ENCODE measurements at regions not wholly inside any gene's neighbourhood (a gene's known extent, or its start where the extent isn't known, plus 50 kb on each side); places are given as distances from the start of the nearest gene placed in this dataset.

DNA sequence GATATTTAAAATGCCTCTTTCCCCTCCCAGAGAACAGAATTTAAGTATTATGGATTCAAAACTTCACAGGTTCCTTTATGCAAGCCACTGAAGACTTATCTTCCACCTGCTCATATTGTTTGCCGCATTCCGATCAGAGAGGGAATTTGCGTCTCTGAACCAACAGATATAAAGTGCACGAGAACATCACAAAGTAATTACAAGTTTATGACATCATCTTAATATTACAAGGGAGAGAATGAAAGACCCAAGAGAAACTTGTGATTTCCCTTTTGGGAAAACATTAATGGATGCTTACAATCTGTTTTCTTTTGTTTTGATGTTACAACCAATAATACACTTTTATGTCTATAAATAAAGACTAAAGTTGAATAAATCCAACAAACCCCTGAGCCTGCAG lies 631.0 kb downstream of the BCL11A start:
- ChIA-PET CTCF (no interaction called here), POLR2A (no interaction called here)
- Mint-ChIP-seq H3K27me3 (ENCODE audit: low read depth) (no peaks in the 10 kb centered on the region), H3K9me3 (ENCODE audit: insufficient read depth) (no peaks in the 10 kb centered on the region), H3K4me1 (ENCODE audit: low read depth) (peaks cover 21% of the 10 kb centered on the region), H3K36me3 (ENCODE audit: low read depth) (no peaks in the 10 kb centered on the region), H3K4me3 (no peak overlapping the region), H3K27ac (no peak overlapping the region)
- DNase-seq: no peak
- no peak for ATAC-seq

DNA sequence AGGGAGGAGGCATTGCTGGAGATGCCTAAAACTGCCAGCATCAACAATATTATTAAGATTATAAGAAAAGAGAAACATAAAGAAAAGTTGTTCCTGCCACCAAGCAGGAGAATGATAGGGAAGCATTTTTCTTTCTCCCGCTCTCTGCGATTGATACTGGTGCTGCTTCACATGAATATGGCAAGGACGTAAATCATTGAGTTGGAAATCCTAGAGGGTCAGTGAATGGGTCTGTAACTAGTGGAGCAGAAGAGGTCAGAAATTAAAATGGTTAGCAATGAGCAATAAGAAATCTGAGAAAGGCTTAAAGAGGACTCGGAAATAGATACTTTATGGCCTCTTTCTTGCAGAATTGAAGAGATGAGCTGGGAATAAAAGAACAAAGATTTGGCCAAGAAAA lies 631.7 kb downstream of the BCL11A start:
- Mint-ChIP-seq H3K4me3 (no peak overlapping the region), H3K4me1 (ENCODE audit: low read depth) (peaks cover 21% of the 10 kb centered on the region), H3K27ac (no peak overlapping the region), H3K27me3 (ENCODE audit: low read depth) (no peaks in the 10 kb centered on the region), H3K9me3 (ENCODE audit: insufficient read depth) (no peaks in the 10 kb centered on the region), H3K36me3 (ENCODE audit: low read depth) (no peaks in the 10 kb centered on the region)
- ChIA-PET POLR2A (no interaction called here), CTCF (no interaction called here)
- no peak for DNase-seq
- no peak for ATAC-seq

DNA sequence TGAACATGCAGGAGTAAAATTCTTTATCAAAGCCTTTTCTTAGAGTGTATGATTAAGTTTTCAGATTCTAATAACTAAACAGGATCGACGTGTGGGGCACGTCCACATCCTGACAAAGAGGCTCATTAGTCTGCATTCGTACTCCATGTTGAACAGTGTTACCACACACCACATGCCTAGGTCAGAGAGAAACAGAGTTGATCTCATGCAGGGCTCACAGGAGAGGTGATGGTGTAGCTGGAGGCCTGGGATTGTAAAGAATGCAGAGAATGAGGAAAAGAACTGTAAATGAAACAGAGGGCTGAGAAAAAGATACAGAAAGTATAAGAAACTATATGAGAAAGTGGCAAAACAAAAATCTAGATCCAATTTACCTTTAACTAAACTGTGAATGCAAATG lies 632.5 kb downstream of the BCL11A start:
- Mint-ChIP-seq H3K36me3 (ENCODE audit: low read depth) (no peaks in the 10 kb centered on the region), H3K4me1 (ENCODE audit: low read depth) (peaks cover 21% of the 10 kb centered on the region), H3K27ac (no peak overlapping the region), H3K4me3 (no peak overlapping the region), H3K9me3 (ENCODE audit: insufficient read depth) (no peaks in the 10 kb centered on the region), H3K27me3 (ENCODE audit: low read depth) (no peaks in the 10 kb centered on the region)
- DNase-seq (no peak), ATAC-seq (no peak)
- ChIA-PET CTCF (no interaction called here), POLR2A (no interaction called here)

DNA sequence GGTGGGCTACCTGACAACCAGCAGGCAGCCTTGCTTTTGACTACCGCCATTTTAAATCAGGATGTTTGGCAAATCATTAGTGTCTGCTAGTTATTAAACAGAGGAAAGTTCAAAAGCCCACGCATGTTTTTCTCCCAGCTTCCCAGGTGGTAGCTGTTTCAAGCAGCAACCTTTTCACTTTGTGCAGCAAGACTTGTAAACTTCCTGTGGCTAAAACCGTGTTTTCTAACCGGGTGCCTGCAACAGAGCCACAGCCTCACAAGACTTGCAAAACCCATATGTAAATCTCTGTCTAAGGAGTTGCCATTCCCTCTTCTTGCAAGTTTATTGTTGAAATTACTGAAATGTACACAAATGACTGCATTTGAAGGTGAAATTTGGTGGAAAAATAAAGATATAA lies 633.1 kb downstream of the BCL11A start:
- POLR2A ChIA-PET: no interaction called here
- Mint-ChIP-seq H3K4me3 (no peak overlapping the region), H3K27me3 (ENCODE audit: low read depth) (no peaks in the 10 kb centered on the region), H3K9me3 (ENCODE audit: insufficient read depth) (no peaks in the 10 kb centered on the region), H3K4me1 (ENCODE audit: low read depth) (peaks cover 21% of the 10 kb centered on the region), H3K27ac (no peak overlapping the region), H3K36me3 (ENCODE audit: low read depth) (no peaks in the 10 kb centered on the region)
- DNase-seq (no peak), ATAC-seq (no peak)
- CTCF ChIA-PET: no interaction called here

DNA sequence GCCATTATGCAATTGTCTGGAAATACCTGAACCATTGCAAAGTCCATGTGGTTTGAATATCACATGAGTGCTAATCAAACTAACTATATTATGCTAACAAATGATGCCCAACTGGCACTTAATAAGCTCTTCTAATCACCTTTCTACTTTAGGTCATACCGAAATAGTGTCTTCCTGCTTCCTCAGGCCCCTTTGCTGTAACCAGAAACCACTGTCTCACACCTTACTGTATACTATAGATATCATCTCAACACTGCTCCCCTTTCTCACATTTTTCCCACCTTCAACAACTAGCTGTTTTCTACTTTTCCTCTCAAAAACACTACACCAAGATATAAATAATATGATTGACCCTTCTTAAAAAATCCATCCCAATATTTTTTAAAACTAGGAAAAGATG lies 633.9 kb downstream of the BCL11A start:
- Mint-ChIP-seq H3K36me3 (ENCODE audit: low read depth) (no peaks in the 10 kb centered on the region), H3K9me3 (ENCODE audit: insufficient read depth) (no peaks in the 10 kb centered on the region), H3K4me3 (no peak overlapping the region), H3K27ac (no peak overlapping the region), H3K27me3 (ENCODE audit: low read depth) (no peaks in the 10 kb centered on the region), H3K4me1 (ENCODE audit: low read depth) (peaks cover 21% of the 10 kb centered on the region)
- DNase-seq (no peak), ATAC-seq (no peak)
- ChIA-PET CTCF (no interaction called here), POLR2A (no interaction called here)

DNA sequence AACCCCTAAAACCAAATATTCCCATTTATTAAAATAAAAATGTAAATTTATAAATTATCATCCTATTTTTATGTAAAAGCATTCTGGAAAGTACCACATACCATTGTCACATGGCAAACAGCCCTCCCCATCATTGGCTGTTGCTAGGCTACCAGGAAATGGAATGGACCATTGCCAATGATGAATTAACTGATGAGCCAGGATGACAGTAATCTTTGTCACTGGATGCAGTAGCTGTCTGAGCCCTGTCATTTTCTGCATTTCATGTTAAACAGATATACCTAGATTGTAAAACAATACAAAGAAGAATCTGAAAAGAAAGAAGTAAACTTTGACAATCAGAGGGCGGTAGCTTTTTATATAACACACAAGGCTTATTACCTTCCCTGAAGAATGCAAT lies 641.4 kb downstream of the BCL11A start:
- Mint-ChIP-seq H3K27ac (no peak overlapping the region), H3K4me3 (no peak overlapping the region), H3K9me3 (ENCODE audit: insufficient read depth) (no peaks in the 10 kb centered on the region), H3K27me3 (ENCODE audit: low read depth) (no peaks in the 10 kb centered on the region), H3K36me3 (ENCODE audit: low read depth) (no peaks in the 10 kb centered on the region), H3K4me1 (ENCODE audit: low read depth) (peaks cover 11% of the 10 kb centered on the region)
- ChIA-PET POLR2A (no interaction called here), CTCF (interaction anchor here (1.4 kb wide), 1 partner anchor 24 kb away, joined by 3 read pairs; no protein-coding TSS in a partner anchor)
- DNase-seq: no peak
- ATAC-seq: no peak

DNA sequence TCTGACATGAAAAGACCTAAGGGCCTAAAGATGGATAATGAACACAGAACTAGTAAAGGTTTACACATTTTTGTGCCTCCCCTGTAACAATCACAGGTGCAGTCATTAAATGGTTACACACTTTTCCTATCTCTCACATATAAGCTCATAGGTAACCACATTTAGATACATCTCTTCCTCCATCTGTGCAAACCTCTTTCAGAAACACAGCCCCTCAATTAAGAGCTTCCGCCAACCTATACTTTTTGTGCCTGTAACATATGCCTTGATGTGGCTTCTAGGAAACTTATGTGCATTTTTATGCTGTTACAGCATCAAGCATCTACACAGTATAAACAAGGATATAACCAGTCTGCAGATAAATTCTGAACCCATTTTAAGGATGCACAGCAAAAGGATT lies 643.3 kb downstream of the BCL11A start:
- no peaks in the 10 kb centered on the region for H3K36me3 Mint-ChIP-seq (ENCODE audit: low read depth)
- CTCF ChIA-PET: interaction anchor here (1.3 kb wide), 1 partner anchor 22 kb away, joined by 3 read pairs; no protein-coding TSS in a partner anchor
- no peak overlapping the region for H3K4me3 Mint-ChIP-seq
- ATAC-seq: no peak
- H3K27me3 Mint-ChIP-seq (ENCODE audit: low read depth): no peaks in the 10 kb centered on the region
- no peaks in the 10 kb centered on the region for H3K9me3 Mint-ChIP-seq (ENCODE audit: insufficient read depth)
- POLR2A ChIA-PET: no interaction called here
- DNase-seq: no peak
- H3K4me1 Mint-ChIP-seq (ENCODE audit: low read depth): peaks cover 11% of the 10 kb centered on the region
- no peak overlapping the region for H3K27ac Mint-ChIP-seq

DNA sequence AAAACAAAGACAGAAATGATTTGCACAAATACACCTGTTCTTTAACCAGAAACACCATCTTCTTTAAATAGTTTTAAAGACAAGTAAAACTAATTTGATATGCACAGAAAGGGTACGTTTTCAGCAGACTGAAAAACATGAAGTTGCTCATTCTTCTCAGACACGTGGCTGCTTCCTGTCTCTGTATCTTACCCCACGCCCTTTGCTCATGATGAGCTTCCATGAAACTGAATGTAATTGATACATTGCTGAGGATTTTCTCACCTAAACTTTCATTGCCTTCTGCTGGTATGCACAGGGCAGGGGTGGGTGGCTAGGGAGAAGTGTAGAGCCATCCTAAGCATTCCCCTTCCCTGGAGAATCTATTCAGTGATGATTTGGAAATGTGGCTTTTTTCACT lies 644.3 kb downstream of the BCL11A start:
- no peak overlapping the region for H3K4me3 Mint-ChIP-seq
- H3K27me3 Mint-ChIP-seq (ENCODE audit: low read depth): no peaks in the 10 kb centered on the region
- ChIA-PET POLR2A (no interaction called here), CTCF (interaction anchor here (1.0 to 1.3 kb wide), 2 partner anchors 21 to 672 kb away, joined by 3 read pairs; no protein-coding TSS in a partner anchor)
- H3K9me3 Mint-ChIP-seq (ENCODE audit: insufficient read depth): no peaks in the 10 kb centered on the region
- no peak overlapping the region for H3K27ac Mint-ChIP-seq
- H3K36me3 Mint-ChIP-seq (ENCODE audit: low read depth): no peaks in the 10 kb centered on the region
- H3K4me1 Mint-ChIP-seq (ENCODE audit: low read depth): peaks cover 11% of the 10 kb centered on the region
- DNase-seq (no peak), ATAC-seq (no peak)

DNA sequence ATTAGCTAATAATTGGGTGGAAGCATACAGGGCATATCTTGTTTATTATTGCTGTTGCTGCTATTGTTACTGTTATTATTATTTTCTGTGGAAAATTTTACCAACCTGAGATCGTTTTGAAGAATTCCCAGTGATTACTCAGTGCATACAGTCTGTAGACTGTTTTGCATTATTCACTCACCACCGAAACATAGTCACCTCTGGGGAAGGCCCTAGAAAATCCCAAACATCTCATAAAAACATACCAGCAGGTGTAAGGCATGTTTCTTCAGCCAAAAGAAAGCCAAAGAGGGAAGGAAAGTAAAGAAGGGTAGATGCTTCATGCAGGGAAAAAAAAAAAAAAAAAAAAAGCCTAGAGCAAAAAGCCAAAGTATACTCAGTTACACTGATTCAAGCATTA lies 647.7 kb downstream of the BCL11A start:
- Mint-ChIP-seq H3K9me3 (ENCODE audit: insufficient read depth) (no peaks in the 10 kb centered on the region), H3K36me3 (ENCODE audit: low read depth) (no peaks in the 10 kb centered on the region), H3K4me1 (ENCODE audit: low read depth) (peaks cover 11% of the 10 kb centered on the region), H3K27me3 (ENCODE audit: low read depth) (no peaks in the 10 kb centered on the region), H3K27ac (no peak overlapping the region), H3K4me3 (no peak overlapping the region)
- no peak for DNase-seq
- ATAC-seq: no peak
- ChIA-PET CTCF (no interaction called here), POLR2A (no interaction called here)

DNA sequence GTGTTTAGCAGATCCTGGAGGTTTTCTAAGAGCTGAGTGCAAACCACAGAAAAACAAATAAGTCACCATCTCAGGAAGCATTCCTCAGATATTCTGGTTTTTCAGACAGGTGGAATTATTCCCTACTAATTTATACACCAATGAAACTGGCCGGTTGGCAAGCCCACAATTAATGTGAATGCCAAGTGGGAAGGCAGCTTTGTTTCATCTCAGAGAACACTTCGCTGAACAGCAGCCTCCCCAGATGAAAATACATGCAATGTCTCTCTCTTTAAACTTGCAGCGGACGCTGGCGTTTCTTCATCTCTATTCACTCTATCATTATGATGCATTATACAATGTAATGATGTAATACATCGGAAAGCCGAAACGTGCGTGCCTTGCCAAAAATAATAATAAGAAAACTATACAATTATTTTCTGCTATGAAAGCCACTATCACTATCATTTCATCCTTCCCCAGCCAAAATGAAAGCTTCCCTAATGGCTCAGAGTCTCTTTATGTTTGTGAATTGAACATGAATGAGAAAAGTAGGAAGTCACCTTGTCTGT lies 649.4 kb downstream of the BCL11A start:
- CTCF ChIA-PET: no interaction called here

DNA sequence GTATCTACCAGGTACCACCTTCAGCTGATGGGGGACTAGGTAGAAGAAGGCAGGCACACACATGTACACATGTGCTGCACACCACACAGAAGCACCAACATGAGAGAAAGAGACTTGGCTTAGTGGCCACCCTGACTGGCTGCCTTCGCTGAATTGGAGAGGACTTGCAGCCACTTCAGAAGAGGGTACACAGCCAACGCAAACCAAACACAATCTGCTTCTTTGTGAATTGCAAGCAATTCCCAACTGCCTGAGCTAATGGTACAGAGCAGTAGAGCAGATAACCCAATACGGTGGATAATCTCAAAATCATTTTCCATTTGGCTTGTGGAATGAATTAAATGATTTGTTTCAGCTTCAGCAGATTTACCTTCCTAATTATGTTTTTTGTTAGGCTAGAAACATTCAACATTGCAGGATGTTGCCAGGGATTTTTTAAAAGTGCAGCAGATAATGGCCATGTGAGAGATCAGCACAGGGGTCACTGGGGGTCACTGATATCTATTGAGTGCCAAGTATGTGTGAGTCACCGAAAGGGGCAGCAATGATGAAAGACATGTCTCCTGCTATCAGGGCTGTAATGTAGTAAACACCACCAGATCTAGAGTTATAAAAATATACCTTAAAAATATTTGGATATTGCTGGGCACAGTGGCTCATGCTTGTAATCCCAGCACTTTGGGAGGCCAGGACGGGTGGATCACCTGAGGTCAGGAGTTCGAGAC lies 652.6 kb downstream of the BCL11A start:
- Mint-ChIP-seq H3K9me3 (ENCODE audit: insufficient read depth) (no peaks in the 10 kb centered on the region), H3K4me3 (no peak overlapping the region), H3K36me3 (ENCODE audit: low read depth) (no peaks in the 10 kb centered on the region), H3K27ac (no peak overlapping the region), H3K27me3 (ENCODE audit: low read depth) (no peaks in the 10 kb centered on the region), H3K4me1 (ENCODE audit: low read depth) (peaks cover 8% of the 10 kb centered on the region)
- ChIA-PET CTCF (no interaction called here), POLR2A (no interaction called here)
- no peak for DNase-seq
- ATAC-seq: no peak

More for the DNA sequence above, 649.4 kb downstream of the BCL11A start:
- peaks cover 3% of the 10 kb centered on the region for H3K4me1 Mint-ChIP-seq (ENCODE audit: low read depth)
- no peaks in the 10 kb centered on the region for H3K36me3 Mint-ChIP-seq (ENCODE audit: low read depth)
- H3K4me3 Mint-ChIP-seq: no peak overlapping the region
- H3K9me3 Mint-ChIP-seq (ENCODE audit: insufficient read depth): no peaks in the 10 kb centered on the region
- DNase-seq (no peak), ATAC-seq (no peak)
- POLR2A ChIA-PET: no interaction called here
- H3K27me3 Mint-ChIP-seq (ENCODE audit: low read depth): no peaks in the 10 kb centered on the region
- H3K27ac Mint-ChIP-seq: no peak overlapping the region

DNA sequence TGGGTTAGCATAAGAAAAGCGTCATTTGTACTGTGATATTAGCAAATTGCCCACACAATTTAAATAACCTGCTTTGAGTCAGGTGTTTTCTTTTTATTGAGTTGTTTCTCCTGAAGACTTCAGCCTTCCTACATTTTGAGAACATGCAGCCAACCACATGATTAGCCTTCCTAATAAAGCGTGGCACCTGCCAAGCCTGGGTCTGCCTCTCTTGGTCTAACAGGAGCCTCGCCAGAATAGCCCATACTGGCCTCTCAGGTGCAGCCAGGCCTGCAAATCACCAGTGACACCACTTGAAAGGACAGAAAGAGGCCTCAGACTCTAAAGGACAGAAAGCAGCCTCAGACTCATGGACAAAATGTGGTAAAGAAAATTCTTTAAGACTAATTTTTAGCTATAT lies 653.8 kb downstream of the BCL11A start:
- ATAC-seq (no peak), DNase-seq (no peak)
- ChIA-PET POLR2A (no interaction called here), CTCF (no interaction called here)
- Mint-ChIP-seq H3K4me3 (no peak overlapping the region), H3K27ac (no peak overlapping the region), H3K9me3 (ENCODE audit: insufficient read depth) (no peaks in the 10 kb centered on the region), H3K4me1 (ENCODE audit: low read depth) (peaks cover 8% of the 10 kb centered on the region), H3K27me3 (ENCODE audit: low read depth) (no peaks in the 10 kb centered on the region), H3K36me3 (ENCODE audit: low read depth) (no peaks in the 10 kb centered on the region)

Measured in activated CD8-positive, alpha-beta T cell treated with anti-CD3 and anti-CD28 coated beads, Interleukin-2, amount 10 ng/mL, durations not matched to agents 7 days and 5 days (primary cell).